GM23338 (cell line): ENCODE measurements at regions not wholly inside any gene's neighbourhood (a gene's known extent, or its start where the extent isn't known, plus 50 kb on each side); places are given as distances from the start of the nearest gene placed in this dataset.

ENCODE experiments used
- ATAC-seq: fragments of 200-7000 bp; cut with Tn5 transposase; 3 replicates; pipeline ENCODE4 v1.9.1; 2020
- DNase-seq: peaks from one replicate; pipeline ENCODE4 v3.0.0-alpha.2; 2015; ENCODE audit warnings: low spot score
- H2AFZ ChIP-seq: fragments of 200-600 bp; sonication (generic); 2 replicates; pipeline ENCODE4 v1.8.0; 2016; ENCODE audit warnings: antibody characterized with exemption, mild to moderate bottlenecking, moderate library complexity
- H3F3A ChIP-seq: fragments of 200-600 bp; sonication (generic); replicated peaks from 2 replicates; pipeline ENCODE4 v1.8.0; 2017; ENCODE audit warnings: antibody characterized with exemption, mixed run types, low read depth
- H3K27ac ChIP-seq: fragments of 200-600 bp; sonication (generic); 2 replicates; pipeline ENCODE4 v1.6.1; 2016; ENCODE audit warnings: low read depth
- H3K27me3 ChIP-seq: fragments of 200-600 bp; sonication (generic); 2 replicates; pipeline ENCODE4 v1.8.0; 2016; ENCODE audit warnings: mild to moderate bottlenecking, mixed run types, moderate library complexity; ENCODE audit not compliant: insufficient read depth
- H3K36me3 ChIP-seq: fragments of 200-600 bp; sonication (generic); 2 replicates; pipeline ENCODE4 v1.8.0; 2016; ENCODE audit warnings: mild to moderate bottlenecking; ENCODE audit not compliant: insufficient read depth
- H3K4me1 ChIP-seq: fragments of 200-600 bp; sonication (generic); 2 replicates; pipeline ENCODE4 v1.8.0; 2016; ENCODE audit warnings: mild to moderate bottlenecking, moderate library complexity; ENCODE audit not compliant: insufficient read depth
- H3K4me2 ChIP-seq: fragments of 200-600 bp; sonication (generic); 2 replicates; pipeline ENCODE4 v1.7.1; 2017; ENCODE audit warnings: mixed run types
- H3K4me3 ChIP-seq: fragments of 200-600 bp; sonication (generic); 2 replicates; pipeline ENCODE4 v1.6.1; 2016; ENCODE audit warnings: mixed run types
- H3K79me2 ChIP-seq: fragments of 200-600 bp; sonication (generic); replicated peaks from 2 replicates; pipeline ENCODE4 v1.8.0; 2017; ENCODE audit warnings: mild to moderate bottlenecking; ENCODE audit not compliant: insufficient read depth
- H3K9me2 ChIP-seq: fragments of 200-600 bp; sonication (generic); 2 replicates; pipeline ENCODE4 v1.8.0; 2017; ENCODE audit not compliant: insufficient read depth
- H4K20me1 ChIP-seq: fragments of 200-600 bp; sonication (generic); replicated peaks from 2 replicates; pipeline ENCODE4 v1.8.0; 2017; ENCODE audit warnings: mild to moderate bottlenecking; ENCODE audit not compliant: insufficient read depth
- H3K27ac Mint-ChIP-seq: 2 replicates; pipeline ENCODE4 v1.8.0; 2020; ENCODE audit warnings: inconsistent platforms, mild to moderate bottlenecking, moderate library complexity, mixed read lengths
- H3K27me3 Mint-ChIP-seq: 3 replicates; pipeline ENCODE4 v1.8.0; 2022; ENCODE audit warnings: low read depth, mild to moderate bottlenecking, moderate library complexity, mixed read lengths, inconsistent platforms; ENCODE audit not compliant: insufficient read depth, poor library complexity
- H3K36me3 Mint-ChIP-seq: 3 replicates; pipeline ENCODE4 v1.8.0; 2021; ENCODE audit warnings: low read depth, mild to moderate bottlenecking, inconsistent platforms, moderate library complexity, mixed read lengths
- H3K4me1 Mint-ChIP-seq: 3 replicates; pipeline ENCODE4 v1.8.0; 2020; ENCODE audit warnings: mild to moderate bottlenecking, inconsistent platforms, mixed read lengths
- H3K4me3 Mint-ChIP-seq: 3 replicates; pipeline ENCODE4 v1.8.0; 2021; ENCODE audit warnings: moderate library complexity, mild to moderate bottlenecking, inconsistent platforms, mixed read lengths
- H3K9me3 Mint-ChIP-seq: 3 replicates; pipeline ENCODE4 v1.8.0; 2020; ENCODE audit warnings: moderate library complexity, mild to moderate bottlenecking, inconsistent platforms, mixed read lengths
- CTCF ChIP-seq, 2 experiments: fragments of 200-600 bp in 1 of 2; sonication (generic) in 1 of 2; conservative IDR thresholded peaks; 2 replicates each; pipeline versions ENCODE4 v1.5.1 to v1.6.1; 2016 to 2017; ENCODE audit warnings: antibody characterized with exemption in 2 of 2, low read depth in 2 of 2, mild to moderate bottlenecking in 2 of 2, moderate library complexity in 1 of 2
- ETS1 ChIP-seq: IDR thresholded peaks from 2 replicates; pipeline ENCODE4 v1.6.1; 2016; ENCODE audit warnings: antibody characterized with exemption
- EZH2 ChIP-seq: fragments of 200-600 bp; sonication (generic); IDR thresholded peaks from one replicate; pipeline ENCODE4 v1.8.0; 2017; ENCODE audit warnings: antibody characterized with exemption, mild to moderate bottlenecking, low read depth; ENCODE audit not compliant: unreplicated experiment
- NANOG ChIP-seq: IDR thresholded peaks from 2 replicates; pipeline ENCODE4 v1.6.1; 2016; ENCODE audit warnings: antibody characterized with exemption, borderline replicate concordance
- POLR2AphosphoS5 ChIP-seq: IDR thresholded peaks from 2 replicates; pipeline ENCODE4 v1.6.1; 2016; ENCODE audit warnings: antibody characterized with exemption, low read depth
- STAT1 ChIP-seq: IDR thresholded peaks from one replicate; pipeline ENCODE4 v1.6.1; 2016; ENCODE audit warnings: antibody characterized with exemption; ENCODE audit not compliant: unreplicated experiment
- ZNF114 ChIP-seq: fragments of 250-450 bp; sonication (Bioruptor Pico); IDR thresholded peaks from 2 replicates; pipeline ENCODE4 v1.5.0; 2020; ENCODE audit warnings: mild to moderate bottlenecking, moderate library complexity
- ZNF462 ChIP-seq: fragments of 250-450 bp; sonication (Bioruptor Pico); IDR thresholded peaks from 2 replicates; pipeline ENCODE4 v1.5.0; 2020; ENCODE audit warnings: mild to moderate bottlenecking, moderate library complexity

- no peaks in the 10 kb centered on the region for H4K20me1 ChIP-seq
- H3K36me3 ChIP-seq: no peaks in the 10 kb centered on the region
- H2AFZ ChIP-seq: no peak overlapping the region
- peaks cover 14% of the 10 kb centered on the region for H3K4me1 Mint-ChIP-seq
- H3K27ac ChIP-seq: no peak overlapping the region
- peak; percentile 87 for ATAC-seq
- no peak overlapping the region for H3K4me2 ChIP-seq
- H3K4me3 ChIP-seq: no peak overlapping the region
- peak; percentile 62 for DNase-seq
- no peaks in the 10 kb centered on the region for H3K79me2 ChIP-seq
- 0 out of 2 replicates have a peak, but pooled peaks cover 4% of the 10 kb centered on the region for H3K4me1 ChIP-seq
- H3K27me3 Mint-ChIP-seq: peaks cover 12% of the 10 kb centered on the region
- H3K4me3 Mint-ChIP-seq: no peak overlapping the region; the same call in 2 of the 3 replicates
- H3K9me2 ChIP-seq: no peaks in the 10 kb centered on the region
- peak overlapping the region; percentile 51; the same call in 1 of the 2 replicates for H3K27ac Mint-ChIP-seq
- H3K9me3 Mint-ChIP-seq: no peaks in the 10 kb centered on the region
- H3K27me3 ChIP-seq: no peaks in the 10 kb centered on the region
- TF ChIP-seq POLR2AphosphoS5 (no peak), CTCF (conservative IDR thresholded peaks at IDR 0.05; ENCODE audit: low read depth in 2 of 2) (peak; percentile 33 to 58), EZH2 (no peak), NANOG (no peak)
- no peaks in the 10 kb centered on the region for H3F3A ChIP-seq
- no peaks in the 10 kb centered on the region for H3K36me3 Mint-ChIP-seq
Measured at GRCh38 chr15:77722759-77723460, 90.2 kb upstream of the LINGO1 start.

- Histone ChIP-seq H3K4me1 (0 out of 2 replicates have a peak, but pooled peaks cover 4% of the 10 kb centered on the region), H3K79me2 (no peaks in the 10 kb centered on the region), H3K9me2 (no peaks in the 10 kb centered on the region), H3K4me3 (no peak overlapping the region), H3F3A (no peaks in the 10 kb centered on the region), H2AFZ (no peak overlapping the region), H3K4me2 (no peak overlapping the region), H3K36me3 (no peaks in the 10 kb centered on the region), H3K27me3 (no peaks in the 10 kb centered on the region), H4K20me1 (no peaks in the 10 kb centered on the region), H3K27ac (no peak overlapping the region)
- H3K4me3 Mint-ChIP-seq: no peak overlapping the region
- peak overlapping the region; percentile 74; the same call in 1 of the 2 replicates for H3K27ac Mint-ChIP-seq
- no peaks in the 10 kb centered on the region for H3K9me3 Mint-ChIP-seq
- TF ChIP-seq ETS1 (no peak), STAT1 (no peak), ZNF114 (CRISPR knock-in tag) (no peak)
- DNase-seq: no peak
- H3K4me1 Mint-ChIP-seq: peaks cover 15% of the 10 kb centered on the region
- H3K36me3 Mint-ChIP-seq: no peaks in the 10 kb centered on the region
- peaks cover 12% of the 10 kb centered on the region for H3K27me3 Mint-ChIP-seq
- ATAC-seq: no peak
Measured at GRCh38 chr15:77721963-77722362, 89.3 kb upstream of the LINGO1 start.

GRCh38 chr15:77720655-77721054 is 87.9 kb upstream of the LINGO1 start:
- Mint-ChIP-seq H3K4me3 (no peak overlapping the region), H3K27ac (no peak overlapping the region), H3K4me1 (peaks cover 22% of the 10 kb centered on the region), H3K36me3 (no peaks in the 10 kb centered on the region), H3K27me3 (peaks cover 12% of the 10 kb centered on the region), H3K9me3 (no peaks in the 10 kb centered on the region)
- Histone ChIP-seq H3F3A (no peaks in the 10 kb centered on the region), H3K4me2 (no peak overlapping the region), H3K4me1 (0 out of 2 replicates have a peak, but pooled peaks cover 4% of the 10 kb centered on the region), H3K4me3 (no peak overlapping the region), H2AFZ (no peak overlapping the region), H3K36me3 (no peaks in the 10 kb centered on the region), H3K9me2 (no peaks in the 10 kb centered on the region), H3K27me3 (no peaks in the 10 kb centered on the region), H3K27ac (no peak overlapping the region), H3K79me2 (no peaks in the 10 kb centered on the region), H4K20me1 (no peaks in the 10 kb centered on the region)
- DNase-seq: no peak
- no peak for ATAC-seq
- TF ChIP-seq ZNF462 (CRISPR knock-in tag): no peak
